Erythroblast (primary cell): ENCODE measurements at regions not wholly inside any gene's neighbourhood (a gene's known extent, or its start where the extent isn't known, plus 50 kb on each side); places are given as distances from the start of the nearest gene placed in this dataset.

Source experiments
- GATA1 ChIP-seq: IDR thresholded peaks from 2 replicates; pipeline ENCODE4 v1.6.1; 2011; ENCODE audit warnings: low read depth, mild to moderate bottlenecking, control low read depth, low read length, moderate library complexity
- POLR2A ChIP-seq: IDR thresholded peaks from 2 replicates; pipeline ENCODE4 v1.6.1; 2011; ENCODE audit warnings: mild to moderate bottlenecking, low read length

GRCh38 chr3:124203292-124203691, 211.4 kb upstream of the ROPN1 start:
- TF ChIP-seq POLR2A: no peak
- TF ChIP-seq GATA1: no peak
